Astrocyte of the spinal cord (primary cell): ENCODE measurements at regions not wholly inside any gene's neighbourhood (a gene's known extent, or its start where the extent isn't known, plus 50 kb on each side); places are given as distances from the start of the nearest gene placed in this dataset.

Experiments used
- DNase-seq: peaks from one replicate; pipeline ENCODE4 v3.0.0; 2011; ENCODE audit warnings: low read depth, low spot score
- H3K4me3 ChIP-seq: 2 replicates; pipeline ENCODE4 v1.5.1; 2011; ENCODE audit warnings: low read depth, mild to moderate bottlenecking, low read length, moderate library complexity
- CTCF ChIP-seq: IDR thresholded peaks from 2 replicates; pipeline ENCODE4 v1.5.1; 2012; ENCODE audit warnings: low read depth, mild to moderate bottlenecking, low read length, inconsistent platforms
- in situ Hi-C: cut with HindIII; loops from 2 replicates; pipeline ENCODE4 v1.10.0; 2017; ENCODE audit warnings: low sequenced_read_pairs

DNA sequence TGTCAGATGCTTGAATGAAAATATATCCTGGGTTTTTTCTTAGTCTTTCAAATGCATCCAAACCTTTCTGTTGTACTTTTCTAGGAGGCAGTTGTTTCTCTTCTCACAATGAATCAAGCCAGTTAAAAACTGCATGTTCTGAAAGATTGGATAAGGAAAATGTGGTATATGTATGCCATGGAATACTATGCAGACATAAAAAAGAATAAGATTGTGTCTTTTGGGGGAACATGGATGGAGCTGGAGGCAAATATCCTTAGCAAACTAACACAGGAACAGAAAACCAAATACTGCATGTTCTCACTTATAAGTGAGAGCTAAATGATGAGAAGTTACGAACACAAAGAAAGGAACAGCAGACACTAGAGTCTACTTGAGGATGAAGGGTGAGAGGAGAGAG lies 51.7 kb upstream of the MAPK4 start:
- no peak for TF ChIP-seq CTCF
- in situ Hi-C loops = no loop called here
- H3K4me3 ChIP-seq = no peak overlapping the region
- no peak for DNase-seq

DNA sequence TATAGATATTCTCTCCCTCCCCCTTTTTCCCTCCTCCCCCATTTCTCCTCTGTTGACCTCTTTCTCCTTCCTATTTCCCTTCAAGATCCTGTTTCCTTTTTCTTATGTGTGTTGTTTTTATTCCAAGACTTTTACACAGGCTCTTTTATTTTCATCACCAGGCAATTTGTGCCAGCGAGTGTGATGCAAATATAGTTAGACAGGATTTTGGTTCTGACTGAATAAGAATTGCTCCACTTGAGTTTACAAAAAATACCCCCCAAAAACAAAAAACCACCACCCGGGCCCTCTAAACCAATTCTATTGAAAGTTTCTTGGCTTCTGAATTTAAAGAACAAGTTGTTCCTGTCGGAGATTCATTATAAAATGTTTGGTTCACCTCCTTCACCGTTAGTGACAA lies 50.9 kb upstream of the MAPK4 start:
- no peak overlapping the region for H3K4me3 ChIP-seq
- in situ Hi-C loops = no loop called here
- no peak for DNase-seq
- TF ChIP-seq CTCF = no peak
